KMS-11 (cell line): ENCODE measurements at regions not wholly inside any gene's neighbourhood (a gene's known extent, or its start where the extent isn't known, plus 50 kb on each side); places are given as distances from the start of the nearest gene placed in this dataset.

Experiments used
- H2AFZ ChIP-seq: fragments of 200-600 bp; sonication (generic); 2 replicates; pipeline ENCODE4 v1.6.1; 2016; ENCODE audit warnings: antibody characterized with exemption, mixed run types, low read depth
- H3K27ac ChIP-seq: fragments of 200-600 bp; sonication (generic); 2 replicates; pipeline ENCODE4 v1.6.1; 2016; ENCODE audit warnings: mild to moderate bottlenecking, mixed run types
- H3K27me3 ChIP-seq: fragments of 200-600 bp; sonication (generic); 2 replicates; pipeline ENCODE4 v1.6.1; 2017; ENCODE audit warnings: mild to moderate bottlenecking, low read depth, mixed run types, moderate library complexity; ENCODE audit not compliant: insufficient read depth
- H3K36me3 ChIP-seq: fragments of 200-600 bp; sonication (generic); 2 replicates; pipeline ENCODE4 v1.6.1; 2017; ENCODE audit warnings: mild to moderate bottlenecking, mixed run types; ENCODE audit not compliant: insufficient read depth
- H3K4me1 ChIP-seq: fragments of 200-600 bp; sonication (generic); 2 replicates; pipeline ENCODE4 v1.6.1; 2016; ENCODE audit warnings: mild to moderate bottlenecking, low read depth, mixed run types; ENCODE audit not compliant: poor library complexity, severe bottlenecking
- H3K4me2 ChIP-seq: fragments of 200-600 bp; sonication (generic); 2 replicates; pipeline ENCODE4 v1.7.0; 2016; ENCODE audit warnings: mild to moderate bottlenecking, mixed run types
- H3K4me3 ChIP-seq: fragments of 200-600 bp; sonication (generic); IDR thresholded peaks from 2 replicates; pipeline ENCODE4 v1.6.1; 2017; ENCODE audit warnings: low read depth, low read length, mixed read lengths; ENCODE audit not compliant: insufficient read depth
- H3K79me2 ChIP-seq: fragments of 200-600 bp; sonication (generic); 2 replicates; pipeline ENCODE4 v1.6.1; 2016; ENCODE audit warnings: low read depth, mixed run types; ENCODE audit not compliant: insufficient read depth
- H3K9ac ChIP-seq: fragments of 200-600 bp; sonication (generic); 2 replicates; pipeline ENCODE4 v1.6.1; 2016; ENCODE audit warnings: mild to moderate bottlenecking, mixed run types
- H4K20me1 ChIP-seq: fragments of 200-600 bp; sonication (generic); 2 replicates; pipeline ENCODE4 v1.6.1; 2016; ENCODE audit warnings: mild to moderate bottlenecking, mixed run types; ENCODE audit not compliant: insufficient read depth
- TF ChIP-seq, protein P1 (sequence below): fragments of 200-600 bp; sonication (generic); conservative IDR thresholded peaks from 2 replicates; pipeline ENCODE4 v1.6.1; 2017; ENCODE audit warnings: low read depth, mild to moderate bottlenecking, antibody characterized with exemption, low read length, moderate library complexity, mixed read lengths

DNA sequence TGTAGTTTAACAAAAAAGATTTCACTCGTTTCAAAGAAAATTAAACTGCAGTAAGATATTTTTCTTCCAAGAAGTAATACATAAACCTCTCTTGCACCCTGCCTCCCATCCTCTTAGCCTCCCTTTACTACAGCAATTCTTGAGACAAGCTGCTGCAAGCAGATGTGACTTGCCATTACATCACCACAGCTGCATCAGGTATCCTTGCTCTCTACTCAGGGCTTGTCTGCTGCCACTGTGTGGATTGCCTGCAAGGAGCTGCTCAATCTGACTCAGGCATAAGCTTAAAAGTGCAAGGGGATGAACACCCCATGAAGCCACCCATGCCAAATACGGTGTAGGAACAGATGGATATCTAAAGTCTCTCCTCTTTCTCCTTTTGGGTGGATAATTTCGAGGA is 609.9 kb downstream of the DNAJB9 start:
- TF ChIP-seq, protein P1, sequence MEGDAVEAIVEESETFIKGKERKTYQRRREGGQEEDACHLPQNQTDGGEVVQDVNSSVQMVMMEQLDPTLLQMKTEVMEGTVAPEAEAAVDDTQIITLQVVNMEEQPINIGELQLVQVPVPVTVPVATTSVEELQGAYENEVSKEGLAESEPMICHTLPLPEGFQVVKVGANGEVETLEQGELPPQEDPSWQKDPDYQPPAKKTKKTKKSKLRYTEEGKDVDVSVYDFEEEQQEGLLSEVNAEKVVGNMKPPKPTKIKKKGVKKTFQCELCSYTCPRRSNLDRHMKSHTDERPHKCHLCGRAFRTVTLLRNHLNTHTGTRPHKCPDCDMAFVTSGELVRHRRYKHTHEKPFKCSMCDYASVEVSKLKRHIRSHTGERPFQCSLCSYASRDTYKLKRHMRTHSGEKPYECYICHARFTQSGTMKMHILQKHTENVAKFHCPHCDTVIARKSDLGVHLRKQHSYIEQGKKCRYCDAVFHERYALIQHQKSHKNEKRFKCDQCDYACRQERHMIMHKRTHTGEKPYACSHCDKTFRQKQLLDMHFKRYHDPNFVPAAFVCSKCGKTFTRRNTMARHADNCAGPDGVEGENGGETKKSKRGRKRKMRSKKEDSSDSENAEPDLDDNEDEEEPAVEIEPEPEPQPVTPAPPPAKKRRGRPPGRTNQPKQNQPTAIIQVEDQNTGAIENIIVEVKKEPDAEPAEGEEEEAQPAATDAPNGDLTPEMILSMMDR = no peak
- H3K4me2 ChIP-seq = no peak overlapping the region

DNA sequence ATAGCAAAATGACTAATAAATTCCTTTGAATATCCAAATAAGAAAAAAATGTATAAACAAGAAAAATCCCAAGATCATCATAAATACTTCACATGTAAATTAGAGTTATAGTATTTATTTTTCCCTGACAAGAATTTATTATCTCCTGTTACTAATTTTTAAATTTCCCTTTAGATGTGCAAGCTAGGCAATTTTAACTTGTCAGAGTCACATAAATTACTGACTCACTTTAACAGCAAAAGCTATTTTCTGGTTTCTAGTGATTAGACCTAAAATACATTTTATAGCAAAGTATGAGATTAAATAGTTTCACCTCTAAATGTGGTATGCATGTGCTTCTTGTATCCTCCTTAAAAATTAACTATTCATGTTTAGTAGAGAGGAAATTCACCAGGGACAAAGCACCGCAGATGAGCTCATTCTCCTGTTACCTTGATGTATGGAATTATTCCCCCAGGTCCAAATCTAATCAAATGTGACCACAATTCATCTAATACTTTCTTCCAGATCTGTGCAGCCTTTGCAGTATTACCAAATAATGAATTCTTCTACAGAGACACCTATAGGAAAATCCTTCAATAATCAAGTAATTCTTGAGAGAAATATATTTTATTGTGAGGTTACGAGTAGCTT is 621.2 kb downstream of the DNAJB9 start:
- Histone ChIP-seq H3K4me3 (no peak overlapping the region), H3K27me3 (no peaks in the 10 kb centered on the region), H3K9ac (no peak overlapping the region), H3K79me2 (no peaks in the 10 kb centered on the region), H3K4me2 (no peak overlapping the region), H3K27ac (no peak overlapping the region), H2AFZ (no peak overlapping the region), H3K36me3 (no peaks in the 10 kb centered on the region), H3K4me1 (no peaks in the 10 kb centered on the region), H4K20me1 (no peaks in the 10 kb centered on the region)
- TF ChIP-seq, protein P1 = no peak

More for the DNA sequence above, 609.9 kb downstream of the DNAJB9 start:
- Histone ChIP-seq H3K27me3 (no peaks in the 10 kb centered on the region), H3K9ac (no peak overlapping the region), H3K36me3 (no peaks in the 10 kb centered on the region), H3K4me1 (no peaks in the 10 kb centered on the region), H3K27ac (no peak overlapping the region), H2AFZ (no peak overlapping the region), H4K20me1 (no peaks in the 10 kb centered on the region), H3K79me2 (no peaks in the 10 kb centered on the region), H3K4me3 (no peak overlapping the region)

DNA sequence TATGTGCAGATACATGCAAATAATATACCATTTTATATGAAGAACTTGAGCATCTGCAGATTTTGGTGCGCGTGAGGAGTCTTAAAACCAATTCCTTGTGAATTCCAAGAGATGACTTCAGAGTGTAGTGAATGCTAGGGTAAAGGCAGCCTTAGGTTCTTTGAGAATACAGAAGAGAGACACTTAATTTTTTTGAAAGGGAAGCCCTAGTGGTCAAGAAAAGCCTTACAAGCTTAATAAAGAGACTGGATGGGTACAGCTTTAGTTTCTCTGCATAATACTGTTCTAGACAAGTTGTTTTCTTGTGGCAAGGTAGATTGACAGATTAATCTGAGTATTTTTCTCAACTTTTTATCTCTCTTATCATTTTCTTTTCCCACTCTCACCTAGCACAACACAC is 636.5 kb downstream of the DNAJB9 start:
- TF ChIP-seq, protein P1 = no peak
- Histone ChIP-seq H3K4me1 (no peaks in the 10 kb centered on the region), H3K4me3 (no peak overlapping the region), H3K36me3 (no peaks in the 10 kb centered on the region), H3K4me2 (no peak overlapping the region), H3K9ac (no peak overlapping the region), H3K79me2 (no peaks in the 10 kb centered on the region), H3K27me3 (no peaks in the 10 kb centered on the region), H4K20me1 (no peaks in the 10 kb centered on the region), H3K27ac (no peak overlapping the region), H2AFZ (no peak overlapping the region)

DNA sequence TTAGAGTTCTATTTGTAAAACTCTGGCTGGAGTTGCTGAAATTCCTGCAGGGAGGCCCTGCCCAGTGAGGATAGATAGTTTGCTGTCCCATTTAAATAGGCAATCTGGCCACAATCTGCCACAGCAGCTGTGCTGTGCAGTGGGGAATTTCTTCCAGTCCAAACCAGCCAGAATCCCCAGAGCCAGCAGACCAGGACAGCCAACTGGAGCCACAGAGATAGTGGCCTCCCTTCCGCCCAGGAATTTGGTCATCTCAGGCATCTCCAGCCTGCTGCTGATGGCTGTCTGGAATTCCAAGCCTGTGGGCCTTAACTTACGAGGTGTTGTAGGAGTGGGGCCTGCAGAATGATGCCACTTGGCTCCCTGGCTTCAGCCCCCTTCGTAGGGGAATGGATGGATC is 643.4 kb downstream of the DNAJB9 start:
- no peaks in the 10 kb centered on the region for H4K20me1 ChIP-seq
- H2AFZ ChIP-seq = no peak overlapping the region
- H3K27ac ChIP-seq = no peak overlapping the region
- H3K9ac ChIP-seq = no peak overlapping the region
- no peaks in the 10 kb centered on the region for H3K27me3 ChIP-seq
- no peak overlapping the region for H3K4me3 ChIP-seq
- no peaks in the 10 kb centered on the region for H3K79me2 ChIP-seq
- no peaks in the 10 kb centered on the region for H3K36me3 ChIP-seq
- H3K4me2 ChIP-seq = no peak overlapping the region
- no peaks in the 10 kb centered on the region for H3K4me1 ChIP-seq
- TF ChIP-seq, protein P1 = no peak
